CD4-positive, alpha-beta T cell treated with Interleukin-6 for 4 hours (primary cell): ENCODE measurements at regions not wholly inside any gene's neighbourhood (a gene's known extent, or its start where the extent isn't known, plus 50 kb on each side); places are given as distances from the start of the nearest gene placed in this dataset.
"Not testable (repeated sequence)": the region's sequence is repeated elsewhere in the genome, so short reads cannot be mapped to it uniquely, and the experiment has no call there.

Experiments used
- DNase-seq: peaks from one replicate; pipeline ENCODE4 v3.0.0-alpha.2; 2020; ENCODE audit warnings: mixed read lengths

- no peak for DNase-seq
Measured at GRCh38 chr6:115540077-115540869, 520.4 kb downstream of the FRK start.

- DNase-seq, result no peak
Measured at GRCh38 chr6:115539531-115539930, 521.2 kb downstream of the FRK start.

- no peak for DNase-seq
Measured at GRCh38 chr6:115524821-115525220, 535.9 kb downstream of the FRK start.

- not testable (repeated sequence) for DNase-seq
Measured at GRCh38 chr6:115521747-115522146, 538.9 kb downstream of the FRK start.

GRCh38 chr6:115514656-115515055 lies 546.0 kb downstream of the FRK start:
- no peak for DNase-seq

- DNase-seq, result no peak
Measured at GRCh38 chr6:115512923-115513322, 547.8 kb downstream of the FRK start.

GRCh38 chr6:115511771-115512170 lies 548.9 kb downstream of the FRK start:
- DNase-seq, result no peak

GRCh38 chr6:115502432-115502831 lies 558.3 kb downstream of the FRK start:
- not testable (repeated sequence) for DNase-seq

- no peak for DNase-seq
Measured at GRCh38 chr6:115495184-115495583, 565.5 kb downstream of the FRK start.

- DNase-seq, result no peak
Measured at GRCh38 chr6:115487331-115487730, 573.4 kb downstream of the FRK start.

GRCh38 chr6:115485400-115485799 lies 575.3 kb downstream of the FRK start:
- DNase-seq, result no peak

GRCh38 chr6:115480543-115480942 lies 580.1 kb downstream of the FRK start:
- DNase-seq, result not testable (repeated sequence)

- no peak for DNase-seq
Measured at GRCh38 chr6:115474443-115475041, 586.1 kb downstream of the FRK start.

GRCh38 chr6:115468272-115469005 lies 592.3 kb downstream of the FRK start:
- DNase-seq, result no peak

GRCh38 chr6:115467726-115468125 lies 593.0 kb downstream of the FRK start:
- DNase-seq, result no peak

- no peak for DNase-seq
Measured at GRCh38 chr6:115460913-115461312, 599.8 kb downstream of the FRK start.

GRCh38 chr6:115456848-115457247 lies 603.8 kb downstream of the FRK start:
- DNase-seq, result no peak

- no peak for DNase-seq
Measured at GRCh38 chr6:115443825-115444478, 616.7 kb downstream of the FRK start.

- no peak for DNase-seq
Measured at GRCh38 chr6:115442323-115442722, 618.4 kb downstream of the FRK start.

GRCh38 chr6:115441651-115442050 lies 619.0 kb downstream of the FRK start:
- DNase-seq, result no peak

GRCh38 chr6:115415378-115415777 lies 645.3 kb downstream of the FRK start:
- DNase-seq, result no peak

- DNase-seq, result not testable (repeated sequence)
Measured at GRCh38 chr6:115414916-115415315, 645.8 kb downstream of the FRK start.

- DNase-seq, result no peak
Measured at GRCh38 chr6:115411756-115412155, 648.9 kb downstream of the FRK start.
